ENCODE measurements at regions not wholly inside any gene's neighbourhood (a gene's known extent, or its start where the extent isn't known, plus 50 kb on each side); places are given as distances from the start of the nearest gene placed in this dataset.

GRCh38 chr6:165721356-165721755 lies 58.3 kb upstream of the PDE10A start:
- TF ChIP-seq POLR2AphosphoS5 (IDR thresholded peaks at IDR 0.05; ENCODE audit: borderline replicate concordance, low read depth, low read length) (no peak), FOXP2 (optimal IDR thresholded peaks at IDR 0.05; ENCODE audit: control extremely low read depth, extremely low read length, insufficient read depth) (no peak), EZH2 (IDR thresholded peaks at IDR 0.05) (no peak)

Measured in SK-N-MC (cell line).